Activated CD4-positive, alpha-beta T cell treated with anti-CD3 and anti-CD28 coated beads, Interleukin-2, Interleukin-6, amounts not matched to agents 100 ng/mL and 50 ng/mL, durations not matched to agents 16 hours and 8 hours (primary cell): ENCODE measurements at regions not wholly inside any gene's neighbourhood (a gene's known extent, or its start where the extent isn't known, plus 50 kb on each side); places are given as distances from the start of the nearest gene placed in this dataset.

Experiments used
- DNase-seq: peaks from one replicate; pipeline ENCODE4 v3.0.0-alpha.2; 2020

- DNase-seq, result no peak
Measured at GRCh38 chr2:47315475-47315874, 53.6 kb upstream of the EPCAM start.

GRCh38 chr2:47313728-47314127, 55.4 kb upstream of the EPCAM start:
- no peak for DNase-seq

GRCh38 chr2:47313141-47313691, 55.9 kb upstream of the EPCAM start:
- DNase-seq, result no peak

GRCh38 chr2:47312491-47312850, 56.6 kb upstream of the EPCAM start:
- DNase-seq, result no peak

GRCh38 chr2:47311764-47312490, 57.2 kb upstream of the EPCAM start:
- DNase-seq, result no peak

- no peak for DNase-seq
Measured at GRCh38 chr2:47310801-47311560, 58.1 kb upstream of the EPCAM start.

GRCh38 chr2:47309952-47310800, 58.9 kb upstream of the EPCAM start:
- no peak for DNase-seq

- no peak for DNase-seq
Measured at GRCh38 chr2:47309472-47309951, 59.6 kb upstream of the EPCAM start.

- DNase-seq, result no peak
Measured at GRCh38 chr2:47307066-47307465, 62.0 kb upstream of the EPCAM start.

- no peak for DNase-seq
Measured at GRCh38 chr2:47304654-47305053, 64.5 kb upstream of the EPCAM start.

GRCh38 chr2:47303341-47304148, 65.6 kb upstream of the EPCAM start:
- no peak for DNase-seq

- no peak for DNase-seq
Measured at GRCh38 chr2:47302308-47302707, 66.8 kb upstream of the EPCAM start.

- DNase-seq, result no peak
Measured at GRCh38 chr2:47301731-47302130, 67.4 kb upstream of the EPCAM start.

GRCh38 chr2:47301277-47301618, 67.9 kb upstream of the EPCAM start:
- no peak for DNase-seq

GRCh38 chr2:47300609-47301276, 68.4 kb upstream of the EPCAM start:
- DNase-seq, result no peak

- no peak for DNase-seq
Measured at GRCh38 chr2:47300081-47300480, 69.0 kb upstream of the EPCAM start.

GRCh38 chr2:47299555-47299954, 69.6 kb upstream of the EPCAM start:
- DNase-seq, result no peak

GRCh38 chr2:47298771-47299170, 70.3 kb upstream of the EPCAM start:
- DNase-seq, result no peak

- no peak for DNase-seq
Measured at GRCh38 chr2:47297767-47298425, 71.2 kb upstream of the EPCAM start.

GRCh38 chr2:47295981-47296635, 73.0 kb upstream of the EPCAM start:
- DNase-seq, result no peak
